ENCODE measurements at regions not wholly inside any gene's neighbourhood (a gene's known extent, or its start where the extent isn't known, plus 50 kb on each side); places are given as distances from the start of the nearest gene placed in this dataset.

- TF ChIP-seq CTCF (IDR thresholded peaks at IDR 0.05; ENCODE audit: extremely low read depth in 1 of 2, insufficient read depth in 1 of 2, low read depth in 1 of 2, low read length in 2 of 2) (no peak), POLR2AphosphoS5 (IDR thresholded peaks at IDR 0.05; ENCODE audit: insufficient read depth, low read depth, low read length) (no peak), POLR2A (IDR thresholded peaks at IDR 0.05; ENCODE audit: low read depth, low read length) (no peak), EZH2 (IDR thresholded peaks at IDR 0.05; ENCODE audit: borderline replicate concordance, low read depth, low read length, severe bottlenecking) (no peak)
Measured at GRCh38 chr9:126117631-126118030, 209.0 kb upstream of the MVB12B start.

Measured in endothelial cell of umbilical vein (primary cell).